WERI-Rb-1 (cell line): ENCODE measurements at regions not wholly inside any gene's neighbourhood (a gene's known extent, or its start where the extent isn't known, plus 50 kb on each side); places are given as distances from the start of the nearest gene placed in this dataset.

Source experiments
- DNase-seq: peaks from one replicate; pipeline ENCODE4 v3.0.0-alpha.2; 2020
- H3K27ac ChIP-seq: fragments of 250-450 bp; sonication (Bioruptor Pico); 2 replicates; pipeline ENCODE4 v1.5.1; 2020; ENCODE audit warnings: mild to moderate bottlenecking, moderate library complexity
- H3K27me3 ChIP-seq: fragments of 250-450 bp; sonication (Bioruptor Pico); 2 replicates; pipeline ENCODE4 v1.5.1; 2021; ENCODE audit warnings: mild to moderate bottlenecking, low read depth, moderate library complexity; ENCODE audit not compliant: insufficient read depth, severe bottlenecking
- H3K36me3 ChIP-seq: fragments of 250-450 bp; sonication (Bioruptor Pico); 2 replicates; pipeline ENCODE4 v1.5.1; 2020; ENCODE audit warnings: mild to moderate bottlenecking, moderate library complexity
- H3K4me3 ChIP-seq: 2 replicates; pipeline ENCODE4 v1.5.1; 2011; ENCODE audit warnings: low read depth, mild to moderate bottlenecking, control low read depth, low read length
- H3K9me3 ChIP-seq: fragments of 250-450 bp; sonication (Bioruptor Pico); 2 replicates; pipeline ENCODE4 v1.5.1; 2021; ENCODE audit warnings: mild to moderate bottlenecking, moderate library complexity; ENCODE audit not compliant: severe bottlenecking
- TF ChIP-seq, protein P1 (sequence below): IDR thresholded peaks from 2 replicates; pipeline ENCODE4 v1.5.1; 2011; ENCODE audit warnings: low read depth, mild to moderate bottlenecking, control low read depth, inconsistent platforms, low read length

DNA sequence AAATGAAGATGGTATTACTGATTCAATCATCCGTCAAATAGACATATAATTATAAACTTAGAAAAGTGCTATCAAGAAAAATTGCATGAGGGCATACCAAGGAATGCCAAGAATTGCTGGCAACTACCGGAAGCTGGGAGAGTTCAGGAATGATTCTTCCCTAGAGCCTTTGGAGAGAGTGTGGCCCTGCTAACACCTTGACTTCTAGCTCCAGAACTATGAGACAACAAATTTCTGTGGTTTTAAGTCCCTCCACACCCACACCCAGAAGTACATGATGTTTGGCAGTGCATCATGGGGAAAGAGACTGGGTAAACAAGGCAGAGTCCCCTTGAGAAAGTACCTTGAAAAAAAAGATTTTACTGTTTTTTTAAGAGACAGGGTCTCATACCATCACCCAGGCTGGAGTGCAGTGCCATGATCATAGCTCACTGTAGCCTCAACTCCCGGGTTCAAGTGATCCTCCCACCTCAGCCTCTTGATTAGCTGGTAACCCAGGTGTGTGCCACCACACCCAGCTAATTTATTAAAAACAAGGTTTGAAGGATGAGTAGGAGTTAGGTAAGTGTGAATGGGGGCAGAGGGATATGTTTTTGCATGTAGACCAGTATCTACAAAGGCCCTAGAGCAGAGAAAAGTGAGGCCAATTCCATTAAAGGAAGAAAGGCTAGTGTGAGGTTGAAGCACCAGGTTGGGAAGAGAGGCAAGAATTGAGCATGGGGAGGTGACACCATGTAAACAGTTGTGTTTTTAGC, 53.1 kb downstream of the GSX2 start:
- Histone ChIP-seq H3K27me3 (peaks cover 60% of the 10 kb centered on the region), H3K4me3 (no peak overlapping the region), H3K36me3 (no peaks in the 10 kb centered on the region), H3K9me3 (no peaks in the 10 kb centered on the region), H3K27ac (no peak overlapping the region)
- no peak for DNase-seq
- TF ChIP-seq, protein P1, sequence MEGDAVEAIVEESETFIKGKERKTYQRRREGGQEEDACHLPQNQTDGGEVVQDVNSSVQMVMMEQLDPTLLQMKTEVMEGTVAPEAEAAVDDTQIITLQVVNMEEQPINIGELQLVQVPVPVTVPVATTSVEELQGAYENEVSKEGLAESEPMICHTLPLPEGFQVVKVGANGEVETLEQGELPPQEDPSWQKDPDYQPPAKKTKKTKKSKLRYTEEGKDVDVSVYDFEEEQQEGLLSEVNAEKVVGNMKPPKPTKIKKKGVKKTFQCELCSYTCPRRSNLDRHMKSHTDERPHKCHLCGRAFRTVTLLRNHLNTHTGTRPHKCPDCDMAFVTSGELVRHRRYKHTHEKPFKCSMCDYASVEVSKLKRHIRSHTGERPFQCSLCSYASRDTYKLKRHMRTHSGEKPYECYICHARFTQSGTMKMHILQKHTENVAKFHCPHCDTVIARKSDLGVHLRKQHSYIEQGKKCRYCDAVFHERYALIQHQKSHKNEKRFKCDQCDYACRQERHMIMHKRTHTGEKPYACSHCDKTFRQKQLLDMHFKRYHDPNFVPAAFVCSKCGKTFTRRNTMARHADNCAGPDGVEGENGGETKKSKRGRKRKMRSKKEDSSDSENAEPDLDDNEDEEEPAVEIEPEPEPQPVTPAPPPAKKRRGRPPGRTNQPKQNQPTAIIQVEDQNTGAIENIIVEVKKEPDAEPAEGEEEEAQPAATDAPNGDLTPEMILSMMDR: no peak

DNA sequence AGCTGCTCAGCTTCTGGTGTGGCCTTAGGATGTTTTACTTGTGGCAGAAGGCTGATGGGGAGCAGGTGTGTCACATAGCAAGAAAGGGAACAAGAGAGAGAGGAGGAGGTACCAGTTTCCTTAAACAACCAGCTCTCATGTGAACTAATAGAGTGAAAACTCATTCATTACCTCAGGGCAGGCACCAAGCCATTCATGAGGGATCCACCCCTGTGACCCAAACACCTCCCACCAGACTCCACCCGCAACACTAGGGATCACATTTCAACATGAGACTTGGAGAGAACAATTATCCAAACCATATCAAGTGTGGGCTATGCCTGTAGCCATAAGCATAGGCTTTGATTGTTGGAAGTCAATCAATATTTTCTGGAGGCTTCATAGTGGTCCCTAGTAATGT, 56.0 kb downstream of the GSX2 start:
- no peak overlapping the region for H3K4me3 ChIP-seq
- TF ChIP-seq, protein P1: no peak
- no peaks in the 10 kb centered on the region for H3K36me3 ChIP-seq
- no peaks in the 10 kb centered on the region for H3K9me3 ChIP-seq
- no peak for DNase-seq
- peaks cover 56% of the 10 kb centered on the region for H3K27me3 ChIP-seq
- H3K27ac ChIP-seq: no peak overlapping the region

DNA sequence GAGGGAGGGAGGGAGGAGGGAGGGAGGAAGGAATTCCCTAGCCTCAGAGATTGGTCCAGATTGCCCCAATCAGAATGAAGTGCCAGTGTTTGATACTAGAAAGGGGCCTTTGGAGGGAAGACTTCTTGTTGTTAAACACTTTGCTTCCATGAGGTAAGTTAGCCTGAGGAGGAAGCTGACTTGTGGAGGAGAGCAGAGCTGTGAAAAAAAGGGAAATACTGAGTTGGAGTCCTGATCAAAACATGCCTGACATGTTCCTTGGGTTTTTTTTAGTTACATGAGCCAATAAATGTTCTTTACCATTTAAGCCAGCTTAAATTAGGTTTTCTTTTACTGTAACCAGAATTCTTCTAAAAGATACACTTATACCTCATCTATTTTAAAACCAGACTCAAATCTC, 57.6 kb downstream of the GSX2 start:
- Histone ChIP-seq H3K4me3 (no peak overlapping the region), H3K27ac (no peak overlapping the region), H3K36me3 (no peaks in the 10 kb centered on the region), H3K9me3 (no peaks in the 10 kb centered on the region), H3K27me3 (peaks cover 57% of the 10 kb centered on the region)
- TF ChIP-seq, protein P1: no peak
- DNase-seq: no peak

DNA sequence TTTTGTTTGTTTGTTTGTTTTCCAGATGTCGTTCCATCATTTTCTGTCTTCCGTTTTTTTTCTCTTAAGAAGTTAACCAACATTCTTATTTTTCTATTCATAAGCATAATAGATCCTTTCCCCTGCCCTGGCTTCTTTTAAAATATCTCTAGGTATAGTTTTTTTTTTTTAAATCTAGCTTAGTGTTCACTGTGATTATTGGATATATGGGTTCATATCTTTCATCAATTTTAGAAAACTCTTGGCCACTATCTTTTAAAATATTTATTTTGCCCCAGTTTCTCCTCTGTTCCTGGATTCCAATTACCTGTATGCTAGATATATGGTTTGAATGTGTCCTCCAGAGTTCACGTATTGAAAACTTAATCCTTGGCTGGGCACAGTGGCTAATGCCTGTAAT, 59.6 kb downstream of the GSX2 start:
- TF ChIP-seq, protein P1: no peak
- DNase-seq: no peak
- Histone ChIP-seq H3K27ac (no peak overlapping the region), H3K27me3 (peaks cover 62% of the 10 kb centered on the region), H3K9me3 (no peaks in the 10 kb centered on the region), H3K36me3 (no peaks in the 10 kb centered on the region), H3K4me3 (no peak overlapping the region)

DNA sequence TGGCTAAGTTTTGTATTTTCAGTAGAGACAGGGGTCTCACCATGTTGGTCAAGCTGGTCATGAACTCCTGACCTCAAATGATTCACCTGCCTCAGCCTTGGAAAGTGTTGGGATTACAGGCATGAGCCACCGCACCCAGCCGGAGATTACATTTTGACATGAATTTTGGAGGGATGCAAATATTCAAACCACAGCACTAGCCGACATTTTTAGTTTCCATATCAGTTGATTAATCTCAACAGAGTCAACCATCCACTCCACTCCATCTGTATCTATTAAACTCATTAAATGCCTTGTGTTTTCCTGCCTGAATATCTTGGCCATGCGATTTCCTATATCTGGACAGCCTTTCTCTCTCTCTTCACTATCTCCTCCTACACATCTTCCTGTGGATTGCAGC, 64.1 kb upstream of the PDGFRA start:
- Histone ChIP-seq H3K27me3 (peaks cover 67% of the 10 kb centered on the region), H3K9me3 (no peaks in the 10 kb centered on the region), H3K36me3 (no peaks in the 10 kb centered on the region), H3K4me3 (no peak overlapping the region), H3K27ac (no peak overlapping the region)
- DNase-seq: no peak
- TF ChIP-seq, protein P1: no peak

DNA sequence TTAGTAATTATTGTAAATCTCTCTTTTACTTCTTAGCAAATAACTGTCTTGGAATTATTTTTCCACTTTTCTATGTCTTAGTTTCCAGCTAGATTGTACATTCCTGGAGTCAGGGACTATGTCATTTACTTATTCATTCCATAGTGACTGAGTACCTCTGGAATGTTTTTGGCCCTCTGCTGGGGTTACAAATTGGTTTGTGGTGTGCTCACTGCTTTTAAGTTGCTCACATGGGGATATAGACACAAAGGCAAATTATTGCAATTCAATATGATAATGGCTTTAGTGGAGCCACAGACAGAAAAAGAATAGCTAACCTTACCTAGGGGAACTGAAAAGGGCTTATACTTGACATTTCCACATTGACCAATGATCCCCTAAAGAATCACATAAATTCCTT, 63.7 kb upstream of the PDGFRA start:
- DNase-seq: no peak
- no peak overlapping the region for H3K4me3 ChIP-seq
- TF ChIP-seq, protein P1: no peak
- no peak overlapping the region for H3K27ac ChIP-seq
- no peaks in the 10 kb centered on the region for H3K9me3 ChIP-seq
- H3K27me3 ChIP-seq: peaks cover 71% of the 10 kb centered on the region
- H3K36me3 ChIP-seq: no peaks in the 10 kb centered on the region
